HG02981 (cell line): ENCODE measurements at regions not wholly inside any gene's neighbourhood (a gene's known extent, or its start where the extent isn't known, plus 50 kb on each side); places are given as distances from the start of the nearest gene placed in this dataset.

ENCODE experiments used
- ATAC-seq: cut with Tn5 transposase; IDR thresholded peaks from one replicate; pipeline ENCODE4 v1.9.1; 2021; ENCODE audit warnings: mild to moderate bottlenecking, moderate library complexity; ENCODE audit not compliant: unreplicated experiment

- ATAC-seq, result no peak
These were observed 54.8 kb downstream of the CCDC71L start for GRCh38 chr7:106606120-106606519.

- no peak for ATAC-seq
These were observed 56.0 kb downstream of the CCDC71L start for GRCh38 chr7:106604971-106605370.

GRCh38 chr7:106604303-106604924 lies 56.5 kb downstream of the CCDC71L start:
- ATAC-seq, result no peak

GRCh38 chr7:106603346-106603745 lies 57.6 kb downstream of the CCDC71L start:
- ATAC-seq, result no peak

- ATAC-seq, result no peak
These were observed 58.9 kb downstream of the CCDC71L start for GRCh38 chr7:106602062-106602461.

- no peak for ATAC-seq
These were observed 60.2 kb downstream of the CCDC71L start for GRCh38 chr7:106600569-106601373.

GRCh38 chr7:106599343-106599698 lies 61.6 kb downstream of the CCDC71L start:
- ATAC-seq, result no peak

- ATAC-seq, result peak; percentile 99
These were observed 62.2 kb downstream of the CCDC71L start for GRCh38 chr7:106598663-106599342.

GRCh38 chr7:106597751-106598546 lies 63.0 kb downstream of the CCDC71L start:
- no peak for ATAC-seq

GRCh38 chr7:106597014-106597413 lies 63.9 kb downstream of the CCDC71L start:
- no peak for ATAC-seq

GRCh38 chr7:106595922-106596321 lies 65.0 kb downstream of the CCDC71L start:
- ATAC-seq, result no peak

- no peak for ATAC-seq
These were observed 67.9 kb downstream of the CCDC71L start for GRCh38 chr7:106593028-106593417.

- no peak for ATAC-seq
These were observed 68.5 kb downstream of the CCDC71L start for GRCh38 chr7:106592282-106593027.

GRCh38 chr7:106591146-106591545 lies 69.8 kb downstream of the CCDC71L start:
- no peak for ATAC-seq

GRCh38 chr7:106590209-106590816 lies 70.6 kb downstream of the CCDC71L start:
- ATAC-seq, result no peak

GRCh38 chr7:106589198-106589879 lies 71.6 kb downstream of the CCDC71L start:
- no peak for ATAC-seq

GRCh38 chr7:106588422-106589197 lies 72.3 kb downstream of the CCDC71L start:
- no peak for ATAC-seq

GRCh38 chr7:106584914-106585759 lies 75.8 kb downstream of the CCDC71L start:
- ATAC-seq, result no peak
